HEK293 (cell line): ENCODE measurements at regions not wholly inside any gene's neighbourhood (a gene's known extent, or its start where the extent isn't known, plus 50 kb on each side); places are given as distances from the start of the nearest gene placed in this dataset.

Experiments
- CTCF ChIA-PET: fragments of 350-600 bp; formaldehyde crosslinking; extraction: SDS; loops from one replicate; lab custom pipeline; 2021; ENCODE audit warnings: antibody characterized with exemption; lab: Yijun Ruan, JAX
- POLR2A ChIA-PET: fragments of 300-600 bp; formaldehyde crosslinking; extraction: SDS; loops from one replicate; lab custom pipeline; 2020; ENCODE audit warnings: antibody characterized with exemption, inconsistent platforms; lab: Yijun Ruan, JAX
- H3K27ac ChIP-seq: fragments of 200-500 bp; sonication (Bioruptor generic); 2 replicates; pipeline ENCODE4 v1.5.1; 2014; ENCODE audit warnings: low read depth, low read length, control low read depth, inconsistent platforms; ENCODE audit errors: extremely low read depth
- H3K36me3 ChIP-seq, 2 experiments: fragments of 200-500 bp in 1 of 2; sonication (Bioruptor generic) in 1 of 2; 1 replicate in 1 of 2; 2 replicates in 1 of 2; pipeline ENCODE4 v1.5.1; 2014 to 2017; ENCODE audit warnings: inconsistent platforms in 2 of 2, low read length in 2 of 2; ENCODE audit not compliant: control insufficient read depth in 2 of 2, insufficient read depth in 1 of 2
- H3K4me1 ChIP-seq: fragments of 200-500 bp; sonication (Bioruptor generic); 2 replicates; pipeline ENCODE4 v1.5.1; 2014; ENCODE audit warnings: mild to moderate bottlenecking, low read length, inconsistent platforms; ENCODE audit not compliant: control insufficient read depth, insufficient read depth
- H3K4me3 ChIP-seq: 2 replicates; pipeline ENCODE4 v1.5.1; 2011; ENCODE audit warnings: low read depth, mild to moderate bottlenecking, control low read depth, low read length, moderate library complexity
- H3K9me3 ChIP-seq: fragments of 200-500 bp; sonication (Bioruptor generic); 2 replicates; pipeline ENCODE4 v1.5.1; 2014; ENCODE audit warnings: low read depth, low read length, inconsistent platforms; ENCODE audit not compliant: control insufficient read depth, insufficient read depth
- BCL11A ChIP-seq: fragments of 450-650 bp; formaldehyde crosslinking; IDR thresholded peaks from 2 replicates; pipeline ENCODE4 v1.5.1; 2016; ENCODE audit warnings: low read depth, missing biosample characterization, missing genetic modification characterization
- BCL6B ChIP-seq: fragments of 450-650 bp; formaldehyde crosslinking; IDR thresholded peaks from 2 replicates; pipeline ENCODE4 v1.5.1; 2017; ENCODE audit warnings: missing biosample characterization, missing genetic modification characterization
- EGR2 ChIP-seq: fragments of 450-650 bp; formaldehyde crosslinking; IDR thresholded peaks from 2 replicates; pipeline ENCODE4 v1.5.1; 2016; ENCODE audit warnings: low read depth, missing biosample characterization, missing genetic modification characterization
- FEZF1 ChIP-seq: fragments of 450-650 bp; formaldehyde crosslinking; IDR thresholded peaks from 2 replicates; pipeline ENCODE4 v1.5.1; 2016; ENCODE audit warnings: missing biosample characterization, missing genetic modification characterization
- KLF7 ChIP-seq: fragments of 450-650 bp; formaldehyde crosslinking; IDR thresholded peaks from 2 replicates; pipeline ENCODE4 v1.5.1; 2016; ENCODE audit warnings: missing biosample characterization, missing genetic modification characterization, borderline replicate concordance
- PBX3 ChIP-seq: sonication (generic); formaldehyde crosslinking; IDR thresholded peaks from 2 replicates; pipeline ENCODE4 v1.8.1; 2022; ENCODE audit warnings: mild to moderate bottlenecking, moderate library complexity, missing genetic modification reagents
- REPIN1 ChIP-seq: fragments of 450-650 bp; formaldehyde crosslinking; IDR thresholded peaks from 2 replicates; pipeline ENCODE4 v1.5.1; 2017; ENCODE audit warnings: missing biosample characterization, missing genetic modification characterization, low read depth
- TSHZ1 ChIP-seq: fragments of 450-650 bp; formaldehyde crosslinking; IDR thresholded peaks from 2 replicates; pipeline ENCODE4 v1.5.1; 2016; ENCODE audit warnings: missing biosample characterization, missing genetic modification characterization, borderline replicate concordance
- ZBTB44 ChIP-seq: fragments of 450-650 bp; IDR thresholded peaks from 2 replicates; pipeline ENCODE4 v1.5.1; 2018; ENCODE audit warnings: missing biosample characterization, mild to moderate bottlenecking, missing genetic modification characterization
- ZFP3 ChIP-seq: fragments of 450-650 bp; formaldehyde crosslinking; IDR thresholded peaks from 2 replicates; pipeline ENCODE4 v1.5.1; 2016; ENCODE audit warnings: low read depth, missing biosample characterization, missing genetic modification characterization
- ZNF140 ChIP-seq: fragments of 450-650 bp; formaldehyde crosslinking; IDR thresholded peaks from 2 replicates; pipeline ENCODE4 v1.5.1; 2016; ENCODE audit warnings: missing biosample characterization, missing genetic modification characterization
- ZNF16 ChIP-seq: fragments of 450-650 bp; formaldehyde crosslinking; IDR thresholded peaks from 2 replicates; pipeline ENCODE4 v1.5.1; 2016; ENCODE audit warnings: low read depth, missing biosample characterization, missing genetic modification characterization
- ZNF184 ChIP-seq: fragments of 450-650 bp; IDR thresholded peaks from 2 replicates; pipeline ENCODE4 v1.5.1; 2018; ENCODE audit warnings: missing biosample characterization, mild to moderate bottlenecking, missing genetic modification characterization
- ZNF211 ChIP-seq: fragments of 450-650 bp; formaldehyde crosslinking; IDR thresholded peaks from 2 replicates; pipeline ENCODE4 v1.5.1; 2016; ENCODE audit warnings: low read depth, missing biosample characterization, missing genetic modification characterization
- ZNF23 ChIP-seq: fragments of 450-650 bp; formaldehyde crosslinking; IDR thresholded peaks from 2 replicates; pipeline ENCODE4 v1.5.1; 2016; ENCODE audit warnings: missing biosample characterization, missing genetic modification characterization, borderline replicate concordance
- ZNF37A ChIP-seq: fragments of 450-650 bp; IDR thresholded peaks from 2 replicates; pipeline ENCODE4 v1.5.1; 2018; ENCODE audit warnings: missing biosample characterization, missing genetic modification characterization
- ZNF391 ChIP-seq: fragments of 450-650 bp; formaldehyde crosslinking; IDR thresholded peaks from 2 replicates; pipeline ENCODE4 v1.5.1; 2016; ENCODE audit warnings: low read depth, missing biosample characterization, missing genetic modification characterization, borderline replicate concordance
- ZNF449 ChIP-seq: fragments of 450-650 bp; formaldehyde crosslinking; IDR thresholded peaks from 2 replicates; pipeline ENCODE4 v1.5.1; 2017; ENCODE audit warnings: missing biosample characterization, mild to moderate bottlenecking, missing genetic modification characterization, moderate library complexity
- ZNF48 ChIP-seq: fragments of 450-650 bp; formaldehyde crosslinking; IDR thresholded peaks from 2 replicates; pipeline ENCODE4 v1.5.1; 2016; ENCODE audit warnings: missing biosample characterization, missing genetic modification characterization
- ZNF544 ChIP-seq: fragments of 450-650 bp; formaldehyde crosslinking; IDR thresholded peaks from 2 replicates; pipeline ENCODE4 v1.5.0; 2017; ENCODE audit warnings: missing biosample characterization, missing genetic modification characterization
- ZNF560 ChIP-seq: fragments of 450-650 bp; formaldehyde crosslinking; IDR thresholded peaks from 2 replicates; pipeline ENCODE4 v1.5.1; 2017; ENCODE audit warnings: missing biosample characterization, missing genetic modification characterization, borderline replicate concordance
- ZNF561 ChIP-seq: fragments of 450-650 bp; IDR thresholded peaks from 2 replicates; pipeline ENCODE4 v1.5.1; 2018; ENCODE audit warnings: missing biosample characterization, missing genetic modification characterization, borderline replicate concordance
- ZNF580 ChIP-seq: fragments of 450-650 bp; formaldehyde crosslinking; IDR thresholded peaks from 2 replicates; pipeline ENCODE4 v1.5.1; 2016; ENCODE audit warnings: missing biosample characterization, missing genetic modification characterization
- ZNF670 ChIP-seq: fragments of 450-650 bp; formaldehyde crosslinking; IDR thresholded peaks from 2 replicates; pipeline ENCODE4 v1.5.1; 2016; ENCODE audit warnings: missing biosample characterization, missing genetic modification characterization, low read depth

- CTCF ChIA-PET = no interaction called here
- no peaks in the 10 kb centered on the region for H3K4me1 ChIP-seq
- no peaks in the 10 kb centered on the region for H3K9me3 ChIP-seq
- no peak overlapping the region for H3K4me3 ChIP-seq
- no peak overlapping the region for H3K27ac ChIP-seq
- TF ChIP-seq ZNF449 (no peak), ZNF184 (tag by site-specific recombination) (no peak), ZNF544 (no peak), ZNF23 (tag by site-specific recombination) (no peak), EGR2 (tag by site-specific recombination) (no peak), ZNF37A (tag by site-specific recombination) (no peak), ZBTB44 (no peak), ZNF560 (tag by site-specific recombination) (no peak), ZFP3 (no peak), REPIN1 (tag by site-specific recombination) (no peak), ZNF211 (tag by site-specific recombination) (no peak), KLF7 (tag by site-specific recombination) (no peak), ZNF580 (no peak), TSHZ1 (no peak), ZNF561 (no peak), ZNF670 (tag by site-specific recombination) (no peak)
- POLR2A ChIA-PET = no interaction called here
- H3K36me3 ChIP-seq = no peaks in the 10 kb centered on the region
Measured at GRCh38 chr5:2111569-2112105, 228.9 kb upstream of the IRX4 start.

- POLR2A ChIA-PET = no interaction called here
- TF ChIP-seq ZNF211 (tag by site-specific recombination) = no peak
- TF ChIP-seq ZNF48 = no peak
- no peak for TF ChIP-seq ZNF16 (tag by site-specific recombination)
- TF ChIP-seq ZNF140 (tag by site-specific recombination) = no peak
- no peak for TF ChIP-seq BCL6B (tag by site-specific recombination)
- no peak for TF ChIP-seq BCL11A (tag by site-specific recombination)
- TF ChIP-seq ZNF391 (tag by site-specific recombination) = no peak
- no peak for TF ChIP-seq FEZF1 (tag by site-specific recombination)
- TF ChIP-seq PBX3 (CRISPR knock-in tag) = no peak
Measured at GRCh38 chr5:2110934-2111462, 228.3 kb upstream of the IRX4 start.

More at GRCh38 chr5:2110934-2111462, 228.3 kb upstream of the IRX4 start:
- H3K4me3 ChIP-seq = no peak overlapping the region
- no peaks in the 10 kb centered on the region for H3K9me3 ChIP-seq
- CTCF ChIA-PET = no interaction called here
- H3K36me3 ChIP-seq = no peaks in the 10 kb centered on the region
- H3K4me1 ChIP-seq = no peaks in the 10 kb centered on the region
- no peak overlapping the region for H3K27ac ChIP-seq
